HG02678 (cell line): ENCODE measurements at regions not wholly inside any gene's neighbourhood (a gene's known extent, or its start where the extent isn't known, plus 50 kb on each side); places are given as distances from the start of the nearest gene placed in this dataset.

Experiments
- ATAC-seq: cut with Tn5 transposase; IDR thresholded peaks from one replicate; pipeline ENCODE4 v1.9.1; 2021; ENCODE audit warnings: mild to moderate bottlenecking, moderate library complexity; ENCODE audit not compliant: unreplicated experiment

DNA sequence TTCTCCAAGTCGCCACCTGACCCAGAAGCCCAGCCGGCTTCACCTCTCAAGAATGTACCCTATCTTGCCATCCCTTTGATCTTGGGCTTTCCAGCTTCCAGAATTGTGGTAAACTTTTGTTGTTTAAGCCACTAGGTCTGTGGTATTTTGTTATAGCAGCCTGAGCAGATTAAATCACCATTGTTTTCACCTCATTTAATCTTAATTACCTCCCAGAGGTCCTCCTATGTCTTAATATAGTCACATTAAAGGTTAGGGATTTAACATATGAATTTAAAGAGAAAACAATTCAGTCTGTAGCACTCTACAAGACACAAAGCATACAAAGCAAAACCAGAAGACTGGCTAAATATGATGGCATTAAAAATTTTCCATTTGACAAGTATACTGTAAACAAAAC is 123.4 kb upstream of the CADM2 start:
- no peak for ATAC-seq

DNA sequence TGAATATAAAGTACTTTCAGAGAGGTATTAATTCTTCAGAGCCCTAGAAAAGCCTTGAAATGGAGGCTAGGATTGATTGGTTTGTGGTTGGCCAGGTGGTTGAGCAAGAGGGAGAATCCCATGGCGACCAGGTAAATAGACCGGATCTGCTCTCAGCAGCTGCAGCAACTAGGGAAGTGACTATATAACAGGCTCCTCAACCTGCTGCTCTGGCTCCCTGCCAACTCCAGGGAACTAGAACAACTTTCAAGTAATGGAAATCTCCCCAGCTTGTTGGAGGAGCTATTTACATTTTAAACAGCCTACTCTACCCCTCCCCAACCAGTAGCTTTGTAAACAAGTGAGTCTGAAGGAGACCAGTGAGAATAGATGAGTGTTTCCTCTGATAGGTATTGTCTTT is 121.8 kb upstream of the CADM2 start:
- no peak for ATAC-seq

DNA sequence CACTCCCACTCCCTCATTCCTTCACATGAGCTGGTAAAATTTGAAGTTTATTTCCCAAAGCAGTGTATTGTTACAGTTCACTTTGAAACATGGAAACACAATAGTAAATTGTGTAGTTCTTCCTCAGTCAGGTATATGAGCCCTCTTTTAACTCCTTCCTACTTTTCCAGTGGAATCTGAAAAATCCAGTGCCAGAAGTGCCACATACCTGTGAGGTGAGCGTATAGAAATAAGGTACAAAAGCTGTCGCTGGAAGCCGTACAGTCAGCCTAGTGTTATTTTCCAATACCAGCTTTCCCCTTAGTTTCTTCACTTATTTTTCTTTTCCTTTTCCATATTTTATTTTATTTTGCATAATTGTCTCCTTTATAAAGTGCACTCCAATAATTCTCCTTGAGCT is 81.7 kb upstream of the CADM2 start:
- no peak for ATAC-seq

DNA sequence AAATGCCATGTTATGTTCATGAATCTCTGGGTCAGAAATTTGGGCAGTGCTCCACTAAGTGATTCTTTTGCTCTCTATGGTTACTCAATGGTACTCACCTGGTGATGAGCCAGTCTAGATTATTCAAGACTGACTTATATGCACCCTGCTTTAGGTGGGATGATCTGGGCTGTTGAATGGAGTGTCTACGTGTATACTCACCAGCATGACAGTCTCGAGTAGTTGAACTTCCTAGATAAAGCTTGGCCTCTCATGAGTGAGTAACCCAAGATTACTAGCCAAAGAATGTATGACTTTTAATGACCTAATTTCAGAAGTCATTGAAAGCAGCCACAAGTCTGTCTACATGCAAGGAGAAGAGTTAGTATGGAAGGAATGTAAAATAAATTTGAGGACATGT is 77.5 kb upstream of the CADM2 start:
- no peak for ATAC-seq

DNA sequence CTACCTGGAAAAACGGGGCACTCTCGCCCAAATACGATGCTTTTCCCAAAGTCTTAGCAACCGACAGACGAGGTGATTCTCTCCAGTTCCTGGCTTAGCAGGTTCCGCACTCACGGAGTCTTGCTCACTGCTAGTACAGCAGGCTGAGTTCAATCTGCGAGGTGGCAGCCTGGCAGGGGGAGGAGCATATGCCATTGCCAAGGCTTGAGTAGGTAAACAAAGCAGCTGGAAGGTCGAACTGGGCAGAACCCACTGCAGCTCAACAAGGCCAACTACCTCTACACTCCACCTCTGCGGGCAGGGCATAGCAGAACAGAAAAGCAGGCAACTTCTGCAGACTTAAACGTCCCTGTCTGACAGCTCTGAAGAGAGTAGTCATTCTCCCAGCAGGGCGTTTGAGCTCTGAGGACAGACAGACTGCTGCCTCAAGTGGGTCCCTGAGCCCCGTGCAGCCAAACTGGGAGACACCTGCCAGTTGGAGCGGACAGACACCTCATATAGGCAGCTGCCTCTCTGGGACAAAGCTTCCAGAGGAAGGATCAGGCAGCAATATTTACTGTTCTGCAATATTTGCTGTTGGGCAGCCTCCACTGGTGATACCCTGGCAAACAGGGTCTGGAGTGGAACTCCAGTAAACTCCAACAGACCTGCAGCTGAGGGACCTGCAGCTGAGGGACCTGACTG is 73.4 kb upstream of the CADM2 start:
- ATAC-seq = no peak

DNA sequence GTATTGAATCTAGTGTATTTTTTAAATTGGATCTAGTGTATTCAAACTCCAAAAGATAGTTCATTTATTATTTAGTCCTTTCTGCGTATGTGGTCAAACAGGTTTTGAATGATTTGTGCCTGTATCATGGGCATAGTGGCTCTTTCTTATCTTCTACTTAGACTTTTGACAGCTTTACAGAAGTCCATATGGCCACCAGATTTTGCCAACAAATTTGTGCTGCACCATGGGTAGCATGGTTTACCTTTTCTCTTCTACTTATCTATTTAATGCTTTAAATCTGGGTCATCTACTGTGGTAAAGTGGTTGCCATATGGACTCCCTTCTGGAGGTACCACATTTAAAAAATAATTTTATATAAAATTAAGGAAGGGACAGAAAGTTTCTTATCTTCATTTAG is 66.9 kb upstream of the CADM2 start:
- no peak for ATAC-seq

DNA sequence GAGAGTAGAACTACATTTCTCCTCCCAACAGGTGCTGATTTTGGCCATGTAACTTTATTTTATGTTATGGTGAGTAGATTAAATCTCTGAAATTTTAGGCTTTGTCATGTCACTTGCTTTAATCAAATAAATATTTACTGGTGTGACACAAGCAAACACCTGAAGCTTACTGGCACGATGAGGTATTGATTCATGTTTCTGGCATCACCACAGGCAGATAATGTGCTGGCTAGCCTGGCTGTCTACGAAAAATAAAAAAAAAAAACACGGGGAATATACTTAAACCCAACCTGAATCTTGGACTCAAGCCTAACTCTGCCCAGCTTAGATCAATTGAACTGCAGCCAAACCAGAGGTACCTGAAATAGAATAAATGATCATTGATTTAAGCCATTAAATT is 65.6 kb upstream of the CADM2 start:
- no peak for ATAC-seq

DNA sequence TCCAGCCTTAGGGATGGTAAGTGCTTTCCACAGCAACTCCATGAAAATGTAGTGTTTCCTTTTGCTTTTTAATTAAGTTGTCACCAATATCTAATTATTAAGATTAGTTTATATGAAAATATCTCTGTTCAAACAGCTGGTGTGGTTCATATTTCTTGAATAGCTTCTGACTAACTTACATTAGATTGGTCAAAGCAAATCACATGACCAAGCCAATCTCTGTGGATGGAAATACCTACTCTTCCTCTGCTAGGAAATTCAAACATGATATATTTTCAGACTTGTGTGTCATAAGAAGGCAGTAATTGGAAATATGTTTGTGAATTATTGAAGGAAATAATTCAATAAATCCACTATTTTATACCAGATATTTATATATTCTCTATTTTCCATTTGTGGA is 54.6 kb upstream of the CADM2 start:
- ATAC-seq = no peak

DNA sequence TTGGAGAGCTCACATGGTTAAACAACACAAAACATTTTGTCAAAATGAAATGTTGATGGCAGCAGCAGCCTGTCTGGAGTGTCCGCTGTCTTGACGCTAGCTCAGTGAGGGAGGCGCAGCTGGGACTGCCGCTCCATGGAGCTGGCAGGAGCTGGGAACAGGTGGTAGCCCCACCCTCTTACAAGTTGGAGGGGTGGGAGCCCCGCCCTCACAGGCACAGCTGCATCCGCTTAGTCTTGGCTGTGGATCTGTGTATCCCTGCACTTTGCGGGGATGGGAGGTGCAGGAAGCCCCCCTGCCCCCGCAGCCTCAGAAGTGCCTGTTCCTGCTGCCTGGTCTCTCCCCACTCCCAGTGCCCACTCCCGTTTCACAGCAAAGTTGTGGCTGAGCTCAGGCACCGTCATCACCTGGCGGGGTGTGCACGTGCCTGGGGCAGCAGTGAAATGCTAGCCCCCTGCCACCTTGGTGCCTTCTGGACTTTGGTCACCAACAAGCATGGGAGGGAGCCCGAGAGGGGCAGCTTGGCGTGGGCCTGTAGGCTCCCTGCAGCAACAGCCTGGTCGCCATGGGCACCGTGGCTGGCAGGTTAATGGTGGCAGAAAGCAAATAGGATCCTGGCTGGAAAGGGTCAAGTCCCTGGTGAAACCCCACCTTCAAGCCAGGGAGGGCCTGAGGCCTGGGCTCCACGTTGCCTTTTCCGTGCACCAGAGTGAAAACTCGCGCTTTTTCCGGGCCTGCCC is 53.8 kb upstream of the CADM2 start:
- no peak for ATAC-seq

DNA sequence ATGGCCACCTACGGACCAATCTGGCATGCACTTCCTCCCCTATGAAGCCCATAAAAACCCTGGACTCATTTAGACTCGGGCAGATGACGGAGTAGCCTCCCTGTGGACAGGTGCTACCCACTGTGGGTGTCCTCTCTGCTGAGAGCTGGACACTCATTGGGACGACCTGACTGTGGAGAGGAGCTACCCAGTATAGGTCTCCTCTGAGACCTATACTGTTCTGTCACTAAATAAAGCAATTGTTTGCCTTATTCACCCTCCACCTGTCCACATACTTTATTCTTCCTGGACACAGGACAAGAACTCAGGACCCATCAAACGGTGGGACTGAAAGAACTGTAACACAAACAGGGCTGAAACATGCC is 53.3 kb upstream of the CADM2 start:
- ATAC-seq = no peak

DNA sequence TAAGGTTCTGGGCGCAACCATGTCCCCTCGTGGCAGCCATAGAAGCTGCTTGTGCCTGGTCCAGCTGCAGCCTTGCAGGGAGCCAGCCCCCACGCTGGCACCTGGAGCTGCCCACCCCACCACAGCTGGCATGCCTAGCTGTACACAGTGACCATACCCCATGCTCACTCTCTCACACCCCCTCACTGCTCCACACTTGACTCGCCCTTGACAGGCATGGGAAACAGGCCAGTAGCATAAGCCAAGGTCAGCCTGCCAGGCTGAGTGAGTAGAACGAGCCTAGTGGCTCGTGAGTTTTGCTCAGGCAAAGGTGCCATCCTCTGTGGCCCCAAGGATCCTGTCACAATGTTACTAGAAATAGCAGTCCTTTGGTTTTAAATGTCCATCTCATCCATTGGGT is 52.7 kb upstream of the CADM2 start:
- no peak for ATAC-seq
